Right kidney (tissue), 1 donor: ENCODE measurements at regions not wholly inside any gene's neighbourhood (a gene's known extent, or its start where the extent isn't known, plus 50 kb on each side); places are given as distances from the start of the nearest gene placed in this dataset.

Experiments
- DNase-seq: peaks from one replicate; pipeline ENCODE4 v3.0.0-alpha.2; 2016

DNA sequence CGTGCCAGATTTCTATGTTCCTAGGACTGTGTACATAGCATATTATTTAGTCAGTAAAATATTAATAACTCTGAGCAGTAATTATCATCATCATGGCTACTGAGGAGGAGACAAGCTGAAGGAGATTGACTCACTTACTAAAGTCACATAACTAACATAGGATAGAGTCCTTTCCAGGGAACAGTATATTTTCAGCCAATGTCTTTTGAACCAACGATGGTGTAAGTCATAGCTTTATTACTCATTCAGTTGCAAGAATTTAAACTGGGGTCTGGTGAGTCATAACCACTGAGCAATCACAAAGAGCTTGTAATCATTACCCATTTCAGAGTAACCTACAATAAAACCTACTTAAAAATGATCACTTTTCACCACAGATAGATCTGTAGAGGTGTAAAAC, 1564.8 kb upstream of the TENM4 start:
- no peak for DNase-seq

GRCh38 chr11:81004576-81004975, 1563.7 kb upstream of the TENM4 start:
- no peak for DNase-seq

DNA sequence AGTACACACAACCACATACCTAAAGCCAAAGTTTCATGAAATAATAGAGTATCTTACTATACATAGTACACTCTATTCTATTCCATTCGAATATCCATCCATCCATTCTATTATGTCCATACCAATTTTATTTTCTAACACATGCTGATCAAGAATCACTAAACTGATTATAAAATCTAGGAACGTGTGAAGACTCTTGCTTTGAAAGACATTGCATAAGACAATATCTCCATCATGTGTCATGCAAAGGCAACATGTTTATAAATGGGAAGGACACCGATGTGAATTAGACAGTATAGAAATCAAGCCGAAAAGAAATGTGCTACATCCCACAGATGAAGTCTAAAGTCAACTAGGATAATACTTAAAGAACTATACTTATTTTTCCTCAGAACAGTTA, 1561.5 kb upstream of the TENM4 start:
- DNase-seq: no peak

DNA sequence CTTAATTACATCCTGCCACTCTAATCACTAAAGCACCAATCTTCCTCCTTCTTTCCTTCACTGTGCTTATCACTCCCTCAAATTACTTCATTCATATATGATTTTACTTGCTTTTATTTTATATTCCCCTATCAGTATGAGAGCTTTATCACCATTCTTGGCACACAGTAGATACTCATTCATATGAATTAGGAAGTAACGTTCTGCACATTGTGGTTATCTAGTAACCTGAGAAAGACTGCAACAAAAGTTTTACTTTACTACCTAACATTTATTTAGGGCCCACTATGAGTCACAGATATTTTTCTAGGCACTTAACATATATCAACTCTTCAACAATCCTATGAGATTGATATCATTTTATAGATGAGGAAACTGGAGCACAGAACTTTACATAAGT, 1559.9 kb upstream of the TENM4 start:
- no peak for DNase-seq

DNA sequence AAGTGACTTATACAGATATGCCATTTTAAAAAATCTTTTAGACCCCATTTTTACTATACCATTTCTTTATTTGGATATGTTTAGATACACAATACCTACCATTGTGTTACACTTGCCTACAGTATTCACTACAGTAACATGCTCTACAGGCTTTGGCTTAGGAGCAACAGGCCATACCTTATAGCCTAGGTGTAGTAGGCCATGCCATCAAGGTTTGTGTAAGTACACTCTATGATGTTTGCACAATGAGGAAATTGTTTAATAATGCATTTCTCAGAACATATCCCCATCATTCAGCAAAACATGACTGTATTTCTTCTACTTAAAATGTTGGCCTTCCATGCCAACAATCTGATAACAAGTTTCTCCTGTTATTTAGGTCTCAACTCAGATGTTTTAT, 1559.5 kb upstream of the TENM4 start:
- no peak for DNase-seq

- DNase-seq: no peak
These were observed 1554.7 kb upstream of the TENM4 start for GRCh38 chr11:80995523-80995922.

DNA sequence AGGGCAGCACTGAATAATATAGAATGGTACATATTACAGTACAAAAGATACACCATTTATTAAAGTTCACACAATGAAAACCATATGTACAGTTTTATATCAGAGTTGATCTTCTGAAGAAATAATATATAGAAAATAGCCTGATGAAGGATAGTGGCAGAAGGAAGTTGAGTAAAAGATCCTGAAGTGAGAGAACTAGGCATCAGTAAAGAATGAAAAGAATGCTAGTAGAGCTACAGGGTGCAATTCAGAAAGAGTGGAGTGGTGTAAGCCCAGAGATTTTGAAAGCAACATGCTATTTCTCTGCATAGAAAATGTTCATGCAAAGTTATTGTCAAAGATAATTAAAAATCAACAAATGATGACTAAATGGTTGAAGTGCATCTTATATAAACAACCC, 1552.7 kb upstream of the TENM4 start:
- no peak for DNase-seq

GRCh38 chr11:80990885-80991284, 1550.1 kb upstream of the TENM4 start:
- DNase-seq: no peak

DNA sequence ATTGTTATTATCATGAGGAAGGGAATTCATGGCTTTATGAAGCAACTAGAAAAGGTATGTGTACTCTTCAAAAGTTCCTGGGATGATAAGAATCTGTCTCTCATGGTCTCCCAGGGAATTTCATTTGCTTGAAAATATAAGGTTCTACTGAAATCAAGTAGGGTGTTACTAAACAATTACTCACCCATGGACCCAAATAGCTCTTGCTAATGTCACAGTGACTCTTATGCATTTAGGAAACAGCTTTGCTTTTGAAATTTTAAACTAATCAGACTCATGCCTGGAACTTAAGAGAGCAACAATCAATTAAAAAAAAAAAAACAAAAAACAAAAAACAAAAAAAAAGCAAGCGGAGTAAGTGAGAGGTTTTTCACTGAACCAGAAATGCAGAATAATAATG, 1546.3 kb upstream of the TENM4 start:
- no peak for DNase-seq

DNA sequence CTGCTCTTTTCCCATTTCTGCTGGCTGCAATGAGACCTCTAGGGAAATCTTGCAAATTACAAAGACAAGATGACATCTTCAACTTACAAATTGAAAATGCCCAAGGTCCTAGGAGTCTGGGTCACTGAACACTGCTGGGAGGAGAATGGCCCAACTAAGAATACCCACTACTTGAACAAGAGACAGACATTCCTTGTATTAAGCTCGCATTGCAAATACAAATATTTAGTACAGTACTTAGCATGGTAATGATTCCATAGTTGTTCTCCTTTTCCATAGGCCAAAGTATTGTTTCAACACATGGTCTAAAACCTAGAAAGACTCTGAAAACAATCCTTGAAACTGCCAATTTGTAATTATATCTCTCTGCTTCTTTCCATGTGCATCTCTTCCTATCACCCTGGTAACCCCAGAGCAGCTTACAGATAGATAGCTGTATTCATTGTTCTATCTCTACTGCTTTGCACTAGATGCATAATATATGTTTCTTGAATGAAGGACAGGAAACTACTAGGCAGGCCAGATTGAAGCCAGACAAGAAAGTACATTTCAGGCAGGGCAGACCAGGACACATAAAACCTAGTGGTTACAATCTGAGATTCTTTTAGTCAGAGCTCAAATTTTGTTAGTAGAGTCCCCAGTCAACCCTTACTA, 1545.7 kb upstream of the TENM4 start:
- no peak for DNase-seq

- DNase-seq: no peak
These were observed 1539.4 kb upstream of the TENM4 start for GRCh38 chr11:80980227-80980626.

GRCh38 chr11:80973786-80974185, 1533.0 kb upstream of the TENM4 start:
- no peak for DNase-seq

- no peak for DNase-seq
These were observed 1529.2 kb upstream of the TENM4 start for GRCh38 chr11:80970037-80970436.

DNA sequence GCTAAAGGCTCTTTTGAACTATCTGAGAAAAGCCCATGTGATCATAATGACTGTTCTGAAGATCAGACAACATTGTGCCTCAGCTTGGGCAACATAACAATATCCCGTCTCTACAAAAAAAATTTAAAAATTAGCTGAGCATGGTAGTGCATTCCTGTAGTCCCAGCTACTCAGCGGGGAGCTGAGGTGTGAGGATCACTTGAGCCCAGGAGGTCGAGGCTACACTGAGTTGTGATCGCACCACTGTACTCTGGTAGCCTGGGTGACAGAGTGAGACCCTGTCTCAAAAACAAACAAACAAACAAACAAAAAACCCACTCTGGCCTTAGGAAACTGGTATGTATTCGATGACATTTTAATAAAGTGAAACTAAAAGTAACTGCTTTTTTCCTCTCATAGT, 1526.8 kb upstream of the TENM4 start:
- DNase-seq: no peak

DNA sequence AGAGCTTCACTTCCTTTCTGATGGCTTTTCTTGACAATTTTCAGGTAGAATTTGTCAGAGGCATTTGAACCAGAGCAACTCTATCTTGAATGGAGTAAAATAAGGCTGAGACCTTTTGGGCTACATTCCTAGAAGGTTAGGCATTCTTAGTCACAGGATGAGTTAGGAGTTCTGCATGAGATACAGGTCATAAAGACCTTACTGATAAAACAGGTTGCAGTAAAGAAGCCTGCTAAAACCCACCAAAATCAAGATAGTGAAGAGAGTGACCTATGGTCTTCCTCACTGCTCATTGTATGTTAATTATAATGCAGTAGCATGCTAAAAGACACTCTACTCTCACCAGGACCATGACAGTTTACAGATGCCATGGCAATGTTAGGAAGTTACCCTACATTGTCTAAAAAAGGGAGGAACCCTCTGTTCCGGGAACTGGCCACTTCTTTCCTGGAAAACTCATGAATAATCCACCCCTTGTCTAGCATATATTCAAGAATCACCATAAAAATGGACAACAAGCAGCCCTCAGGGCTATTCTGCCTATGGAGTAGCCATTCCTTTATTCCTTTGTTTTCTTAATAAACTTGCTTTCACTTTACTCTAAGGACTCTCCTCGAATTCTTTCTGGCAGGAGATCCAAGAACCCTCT, 1519.7 kb upstream of the TENM4 start:
- no peak for DNase-seq

DNA sequence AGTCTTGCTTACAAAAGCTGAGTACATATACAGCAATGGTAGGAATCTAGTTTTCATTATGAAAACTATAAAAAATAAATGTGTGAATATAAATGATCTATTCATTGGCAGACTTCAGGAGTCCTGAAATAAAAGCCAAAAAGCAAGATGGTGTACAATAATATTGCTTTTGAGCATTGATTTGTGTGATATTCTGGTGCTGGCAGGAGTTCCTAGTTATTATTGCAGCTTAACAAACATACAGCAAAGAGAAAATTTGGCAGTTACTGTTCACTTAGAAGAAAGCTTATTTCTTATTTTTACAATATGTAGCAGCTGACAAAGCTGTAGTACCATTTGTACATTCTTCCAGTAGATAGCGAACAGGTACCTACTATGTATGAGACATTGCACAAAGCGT, 1518.9 kb upstream of the TENM4 start:
- DNase-seq: no peak

DNA sequence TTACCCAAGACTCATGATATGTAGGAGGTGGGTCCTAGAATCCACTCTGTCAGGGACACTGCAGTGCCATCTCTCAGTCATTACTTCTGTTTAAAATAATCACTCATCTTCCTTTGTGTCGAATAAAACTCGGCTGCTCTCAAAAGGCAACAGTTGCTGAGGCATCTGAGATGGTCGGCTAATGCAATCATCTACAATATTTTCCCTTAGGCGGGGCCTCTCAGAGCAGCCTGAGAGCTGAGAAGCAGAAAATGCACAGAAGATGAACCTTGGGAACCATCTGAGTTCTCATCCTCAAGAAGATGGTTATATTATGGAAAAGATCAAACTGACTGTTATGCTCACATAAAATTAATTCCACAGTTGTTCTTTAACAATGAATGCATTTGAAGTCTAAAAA, 1518.2 kb upstream of the TENM4 start:
- DNase-seq: no peak

DNA sequence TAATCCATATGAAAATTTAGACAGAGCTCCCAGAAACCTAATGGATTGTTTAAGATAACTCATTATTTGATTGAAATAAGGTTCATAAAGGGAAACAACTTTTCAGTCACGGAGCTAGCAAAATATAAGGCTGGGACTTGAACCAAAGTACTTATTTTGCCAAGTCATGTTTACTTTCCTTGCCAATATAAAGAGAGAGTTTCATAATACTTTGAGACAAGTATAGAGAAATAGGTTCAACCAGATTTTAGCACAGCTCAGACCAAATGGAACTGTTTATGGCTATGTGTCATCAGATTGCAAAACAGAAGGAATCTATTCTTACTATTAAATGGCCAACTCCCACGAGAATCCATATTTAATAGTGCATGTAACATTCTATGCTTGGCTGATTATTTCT, 1517.5 kb upstream of the TENM4 start:
- DNase-seq: no peak

GRCh38 chr11:80955588-80955987, 1514.8 kb upstream of the TENM4 start:
- no peak for DNase-seq

DNA sequence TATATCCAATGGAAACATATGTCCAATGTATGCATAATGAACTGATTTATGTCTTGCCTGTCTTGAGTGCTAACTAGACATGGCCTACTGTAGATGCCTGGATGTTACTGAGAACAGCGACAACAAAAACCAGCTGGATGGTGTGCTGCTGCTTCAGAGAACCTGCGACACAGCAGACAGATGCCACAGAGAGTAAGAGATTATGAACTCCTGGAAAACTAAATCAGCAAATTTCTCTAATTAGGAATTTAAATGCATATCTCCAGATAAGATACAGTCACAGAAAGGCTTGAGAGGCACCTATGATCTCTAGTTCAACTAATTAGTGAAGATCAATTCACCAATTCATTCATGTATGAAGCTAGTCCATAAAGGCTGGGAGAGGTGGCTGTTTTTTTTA, 1508.0 kb upstream of the TENM4 start:
- DNase-seq: no peak

GRCh38 chr11:80944758-80945157, 1503.9 kb upstream of the TENM4 start:
- no peak for DNase-seq

DNA sequence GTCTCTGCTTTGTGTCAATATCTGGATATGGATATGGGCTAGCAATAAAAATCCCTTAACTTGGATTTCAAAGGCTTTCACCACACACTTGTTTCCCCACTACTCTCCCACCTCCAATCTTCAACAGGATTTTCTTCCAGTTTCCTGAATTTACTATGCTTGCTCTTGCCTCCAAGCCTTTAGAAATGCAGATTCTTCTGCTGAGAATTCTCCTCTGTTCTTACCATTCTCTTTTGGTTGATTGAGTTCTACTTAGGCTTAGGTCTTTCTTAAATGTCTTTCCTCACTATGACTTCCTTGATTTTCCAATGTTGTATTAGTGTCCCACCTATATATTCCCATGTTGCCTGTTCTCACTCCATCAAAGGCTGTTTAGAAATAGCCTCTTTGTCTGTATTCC, 1502.4 kb upstream of the TENM4 start:
- DNase-seq: no peak

GRCh38 chr11:80937842-80938241, 1497.0 kb upstream of the TENM4 start:
- no peak for DNase-seq

DNA sequence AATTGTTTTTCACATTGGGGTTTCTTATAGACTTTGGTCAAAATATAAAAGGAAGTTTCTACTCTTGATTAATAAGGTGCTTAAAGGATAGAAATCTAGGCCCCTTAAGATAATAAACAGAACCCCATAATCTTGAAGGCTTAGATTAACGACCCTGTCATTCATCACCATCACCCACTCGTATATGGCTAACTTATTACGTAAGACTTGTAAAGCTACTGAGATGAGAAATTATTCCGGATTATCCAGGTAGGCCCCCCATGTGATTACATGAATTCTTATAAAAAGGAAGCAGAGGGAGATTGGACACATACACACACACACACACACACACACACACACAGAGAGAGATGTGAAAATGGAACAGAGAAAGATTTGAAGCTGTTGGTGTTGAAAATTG, 1489.2 kb upstream of the TENM4 start:
- no peak for DNase-seq
